ENCODE measurements at regions not wholly inside any gene's neighbourhood (a gene's known extent, or its start where the extent isn't known, plus 50 kb on each side); places are given as distances from the start of the nearest gene placed in this dataset.

- Histone ChIP-seq H2AFZ (ENCODE audit: low read depth, low read length) (no peak overlapping the region), H3K79me2 (ENCODE audit: control insufficient read depth, insufficient read depth, low read length) (no peaks in the 10 kb centered on the region), H3K4me1 (ENCODE audit: control insufficient read depth, extremely low read depth, insufficient read depth, low read length) (no peaks in the 10 kb centered on the region), H4K20me1 (replicated peaks; ENCODE audit: control insufficient read depth, extremely low read depth, insufficient read depth, low read length) (no peaks in the 10 kb centered on the region), H3K27ac (ENCODE audit: insufficient read depth, low read depth, low read length) (no peak overlapping the region), H3K4me2 (ENCODE audit: insufficient read depth, low read length) (no peak overlapping the region), H3K36me3 (ENCODE audit: control insufficient read depth in 2 of 2, extremely low read depth in 1 of 2, insufficient read depth in 2 of 2, low read length in 2 of 2) (no peaks in the 10 kb centered on the region), H3K9me1 (replicated peaks; ENCODE audit: control insufficient read depth, extremely low read depth, insufficient read depth, low read length) (no peaks in the 10 kb centered on the region), H3K27me3 (ENCODE audit: control insufficient read depth in 2 of 2, insufficient read depth in 2 of 2, low read length in 2 of 2) (no peaks in the 10 kb centered on the region), H3K4me3 (replicated peaks in 1 of 3; ENCODE audit: insufficient read depth in 1 of 3, low read depth in 1 of 3, low read length in 3 of 3) (no peak overlapping the region), H3K9me3 (replicated peaks; ENCODE audit: control insufficient read depth, insufficient read depth, low read length) (no peaks in the 10 kb centered on the region), H3K9ac (replicated peaks; ENCODE audit: extremely low read depth, insufficient read depth, low read length) (no peak overlapping the region)
- intact Hi-C loops (cut with micrococcal nuclease), result no loop called here
- no TSS peak for BruUV-seq (replicated peaks)
- POLR2A ChIA-PET, result no interaction called here
- CTCF ChIA-PET, result no interaction called here
- dilution Hi-C loops (cut with MboI; ENCODE audit: extremely low pct_ligation_motif_present, low sequenced_read_pairs), result no loop called here
- TF ChIP-seq POLR2AphosphoS5 (IDR thresholded peaks at IDR 0.05; ENCODE audit: insufficient read depth, low read depth, low read length) (no peak), FOS (IDR thresholded peaks at IDR 0.05; ENCODE audit: borderline replicate concordance, insufficient read depth, low read length) (no peak), JUN (IDR thresholded peaks at IDR 0.05; ENCODE audit: borderline replicate concordance, insufficient read depth, insufficient read length, low read depth) (no peak), EZH2 (IDR thresholded peaks at IDR 0.05; ENCODE audit: borderline replicate concordance, low read depth, low read length, severe bottlenecking) (no peak), CTCF (IDR thresholded peaks at IDR 0.05; ENCODE audit: extremely low read depth in 1 of 2, insufficient read depth in 1 of 2, low read depth in 1 of 2, low read length in 2 of 2) (no peak), POLR2A (IDR thresholded peaks at IDR 0.05; ENCODE audit: low read depth, low read length) (no peak), GATA2 (IDR thresholded peaks at IDR 0.05; ENCODE audit: insufficient read depth, insufficient read length, low read depth, low read length) (no peak), MAX (IDR thresholded peaks at IDR 0.05; ENCODE audit: insufficient read depth, insufficient read length) (no peak), MYC (IDR thresholded peaks at IDR 0.05; ENCODE audit: low read depth, low read length) (no peak)
- DNase-seq (ENCODE audit: low read depth, low spot score) (no peak), FAIRE-seq (no peak)
These were observed 69.0 kb upstream of the NRSN1 start for GRCh38 chr6:24057030-24057429.
